ENCODE measurements at regions not wholly inside any gene's neighbourhood (a gene's known extent, or its start where the extent isn't known, plus 50 kb on each side); places are given as distances from the start of the nearest gene placed in this dataset.

DNA sequence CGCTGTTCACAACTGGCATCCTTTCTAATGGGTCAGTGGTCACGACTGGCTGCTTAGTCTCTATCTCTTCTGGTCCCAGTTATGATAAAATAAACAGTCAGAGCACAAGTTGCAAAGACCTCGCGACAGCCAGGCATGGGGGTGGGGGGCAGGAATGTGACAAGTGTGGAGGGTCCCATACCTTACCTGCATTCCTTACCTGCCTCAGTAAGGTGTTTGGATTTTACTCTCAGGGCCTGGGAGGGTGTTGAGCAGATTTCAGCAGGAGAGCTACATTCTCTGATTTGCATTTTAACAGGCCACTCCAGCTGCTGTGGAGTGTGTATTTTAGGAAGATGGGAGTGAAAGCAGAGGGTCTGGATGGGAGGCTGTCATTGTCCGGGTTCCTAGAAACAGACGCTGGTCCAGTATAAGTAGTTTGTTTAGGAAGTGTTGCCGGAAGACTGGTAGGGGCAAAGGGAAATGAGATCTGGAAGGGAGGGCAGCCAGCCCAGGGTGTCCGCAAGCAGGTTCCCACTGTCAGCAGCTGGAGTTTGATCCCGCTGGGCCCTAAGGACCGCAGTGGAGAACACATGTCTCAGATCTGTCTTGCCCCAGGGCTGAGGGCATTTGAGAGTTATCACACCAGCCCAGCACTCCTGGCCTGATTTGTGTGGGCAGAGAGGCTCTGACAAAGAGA is 920.0 kb downstream of the UQCRFS1 start:
- DNase-seq (ENCODE audit: low read depth) = no peak
- no peak overlapping the region for H3K4me3 ChIP-seq (ENCODE audit: low read depth, low read length)
- TF ChIP-seq, protein P1, sequence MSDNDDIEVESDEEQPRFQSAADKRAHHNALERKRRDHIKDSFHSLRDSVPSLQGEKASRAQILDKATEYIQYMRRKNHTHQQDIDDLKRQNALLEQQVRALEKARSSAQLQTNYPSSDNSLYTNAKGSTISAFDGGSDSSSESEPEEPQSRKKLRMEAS (IDR thresholded peaks at IDR 0.05; ENCODE audit: low read depth, low read length) = no peak

DNA sequence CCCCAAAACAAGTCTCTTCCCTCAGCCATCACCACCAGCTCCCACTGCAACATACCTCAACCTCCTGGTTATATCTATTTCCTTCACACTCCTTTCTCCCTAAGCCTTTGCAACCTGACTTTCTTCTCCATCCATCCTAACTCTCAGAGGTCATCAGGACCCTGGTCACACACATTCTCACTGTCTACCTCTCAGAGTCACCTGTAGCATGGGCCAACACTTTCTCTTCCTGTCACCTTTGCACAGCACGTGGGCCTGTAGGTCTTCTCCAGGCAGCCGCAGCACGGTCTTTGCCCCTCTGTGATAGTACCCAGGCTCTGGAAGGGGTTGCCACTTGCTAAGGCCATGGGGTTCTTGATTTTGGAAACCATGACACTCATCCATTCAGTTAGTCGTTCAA is 921.1 kb downstream of the UQCRFS1 start:
- DNase-seq (ENCODE audit: low read depth) = no peak
- H3K4me3 ChIP-seq (ENCODE audit: low read depth, low read length) = no peak overlapping the region
- TF ChIP-seq POLR2A (IDR thresholded peaks at IDR 0.05; ENCODE audit: extremely low read depth, insufficient read length) (no peak), MYC (IDR thresholded peaks at IDR 0.05; ENCODE audit: low read depth, low read length) (no peak)
- TF ChIP-seq, protein P1 (IDR thresholded peaks at IDR 0.05; ENCODE audit: low read depth, low read length) = no peak
- TF ChIP-seq, protein P2, sequence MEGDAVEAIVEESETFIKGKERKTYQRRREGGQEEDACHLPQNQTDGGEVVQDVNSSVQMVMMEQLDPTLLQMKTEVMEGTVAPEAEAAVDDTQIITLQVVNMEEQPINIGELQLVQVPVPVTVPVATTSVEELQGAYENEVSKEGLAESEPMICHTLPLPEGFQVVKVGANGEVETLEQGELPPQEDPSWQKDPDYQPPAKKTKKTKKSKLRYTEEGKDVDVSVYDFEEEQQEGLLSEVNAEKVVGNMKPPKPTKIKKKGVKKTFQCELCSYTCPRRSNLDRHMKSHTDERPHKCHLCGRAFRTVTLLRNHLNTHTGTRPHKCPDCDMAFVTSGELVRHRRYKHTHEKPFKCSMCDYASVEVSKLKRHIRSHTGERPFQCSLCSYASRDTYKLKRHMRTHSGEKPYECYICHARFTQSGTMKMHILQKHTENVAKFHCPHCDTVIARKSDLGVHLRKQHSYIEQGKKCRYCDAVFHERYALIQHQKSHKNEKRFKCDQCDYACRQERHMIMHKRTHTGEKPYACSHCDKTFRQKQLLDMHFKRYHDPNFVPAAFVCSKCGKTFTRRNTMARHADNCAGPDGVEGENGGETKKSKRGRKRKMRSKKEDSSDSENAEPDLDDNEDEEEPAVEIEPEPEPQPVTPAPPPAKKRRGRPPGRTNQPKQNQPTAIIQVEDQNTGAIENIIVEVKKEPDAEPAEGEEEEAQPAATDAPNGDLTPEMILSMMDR (IDR thresholded peaks at IDR 0.05; ENCODE audit: low read depth, low read length) = no peak

DNA sequence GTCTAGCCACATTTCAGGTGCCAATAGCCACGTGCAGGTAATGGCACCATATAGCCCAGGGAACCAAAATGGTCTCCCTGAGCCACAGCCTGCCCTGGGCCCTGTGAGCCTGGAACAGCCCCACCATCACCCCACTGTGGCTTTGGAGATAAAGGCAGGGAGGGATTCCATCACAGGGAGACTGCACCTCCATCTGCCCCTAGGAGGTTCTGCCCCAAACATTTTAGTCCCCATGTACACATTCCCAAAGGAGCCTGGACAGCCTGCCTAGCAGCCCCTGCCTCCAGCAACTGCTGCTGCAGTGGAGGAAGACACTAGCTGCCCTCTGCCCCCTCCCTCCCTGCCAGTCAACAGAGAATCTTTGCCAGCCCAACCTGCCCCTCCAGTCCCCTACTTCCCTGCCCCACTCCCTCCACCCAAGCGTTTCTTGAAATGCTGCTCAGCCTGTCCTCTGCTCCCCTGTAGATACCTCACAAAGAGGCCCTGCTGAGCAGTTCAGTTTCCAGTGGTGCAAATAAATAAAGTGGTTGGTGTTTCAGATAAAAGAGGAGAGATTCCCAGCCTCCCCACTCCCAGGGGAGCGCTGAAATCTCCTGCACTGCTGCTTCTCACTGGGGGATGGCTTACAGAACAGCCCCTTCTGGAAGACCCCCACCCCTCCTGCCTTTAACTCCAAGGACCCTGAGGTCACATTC is 921.8 kb downstream of the UQCRFS1 start:
- no peak for DNase-seq (ENCODE audit: low read depth)

DNA sequence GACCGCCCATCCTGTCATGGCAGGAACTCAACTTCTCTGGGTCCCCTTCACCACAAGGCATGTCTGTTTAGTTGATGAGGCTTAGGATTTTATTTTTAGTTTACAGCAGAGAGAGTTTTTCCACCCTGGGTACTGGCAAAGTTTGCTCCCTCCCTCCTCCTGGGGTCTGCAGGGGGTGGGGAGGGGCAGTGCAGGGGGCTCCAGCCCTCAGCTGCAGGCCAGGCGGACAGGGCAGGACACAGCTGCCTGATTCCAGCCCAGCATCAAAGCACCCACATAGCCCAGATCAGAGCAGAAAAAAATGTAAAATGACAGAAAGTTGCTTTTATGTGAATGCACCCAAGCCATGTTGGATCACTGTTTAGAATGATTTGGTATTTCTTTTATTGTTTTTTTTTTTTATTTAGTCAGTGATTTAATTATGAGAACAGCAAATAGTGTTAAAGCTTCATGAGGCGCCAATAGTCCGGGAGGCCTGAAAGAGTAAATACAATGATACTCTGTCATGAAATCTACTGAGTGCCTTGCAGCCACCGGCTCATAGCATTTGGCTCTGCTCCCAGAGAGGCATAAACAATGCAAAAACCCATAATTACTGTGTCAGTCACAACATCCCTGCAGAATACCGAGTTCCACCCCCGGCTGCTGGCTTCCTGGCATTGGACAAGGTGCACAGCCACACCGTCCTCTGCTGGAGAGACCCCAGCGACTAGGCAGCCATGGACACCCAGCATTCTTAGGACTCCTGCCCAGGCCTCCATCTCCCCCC is 923.5 kb downstream of the UQCRFS1 start:
- no peak for TF ChIP-seq MYC (IDR thresholded peaks at IDR 0.05; ENCODE audit: low read depth, low read length)
- no peak for TF ChIP-seq POLR2A (IDR thresholded peaks at IDR 0.05; ENCODE audit: extremely low read depth, insufficient read length)
- TF ChIP-seq, protein P1 (IDR thresholded peaks at IDR 0.05; ENCODE audit: low read depth, low read length) = no peak
- TF ChIP-seq, protein P2 (IDR thresholded peaks at IDR 0.05; ENCODE audit: low read depth, low read length) = no peak
- H3K4me3 ChIP-seq (ENCODE audit: low read depth, low read length) = no peak overlapping the region
- DNase-seq (ENCODE audit: low read depth) = no peak

More for the DNA sequence above, 921.8 kb downstream of the UQCRFS1 start:
- TF ChIP-seq MYC (IDR thresholded peaks at IDR 0.05; ENCODE audit: low read depth, low read length) = no peak
- TF ChIP-seq, protein P1 (IDR thresholded peaks at IDR 0.05; ENCODE audit: low read depth, low read length) = no peak
- TF ChIP-seq, protein P2 (IDR thresholded peaks at IDR 0.05; ENCODE audit: low read depth, low read length) = no peak
- no peak for TF ChIP-seq POLR2A (IDR thresholded peaks at IDR 0.05; ENCODE audit: extremely low read depth, insufficient read length)
- H3K4me3 ChIP-seq (ENCODE audit: low read depth, low read length) = no peak overlapping the region

DNA sequence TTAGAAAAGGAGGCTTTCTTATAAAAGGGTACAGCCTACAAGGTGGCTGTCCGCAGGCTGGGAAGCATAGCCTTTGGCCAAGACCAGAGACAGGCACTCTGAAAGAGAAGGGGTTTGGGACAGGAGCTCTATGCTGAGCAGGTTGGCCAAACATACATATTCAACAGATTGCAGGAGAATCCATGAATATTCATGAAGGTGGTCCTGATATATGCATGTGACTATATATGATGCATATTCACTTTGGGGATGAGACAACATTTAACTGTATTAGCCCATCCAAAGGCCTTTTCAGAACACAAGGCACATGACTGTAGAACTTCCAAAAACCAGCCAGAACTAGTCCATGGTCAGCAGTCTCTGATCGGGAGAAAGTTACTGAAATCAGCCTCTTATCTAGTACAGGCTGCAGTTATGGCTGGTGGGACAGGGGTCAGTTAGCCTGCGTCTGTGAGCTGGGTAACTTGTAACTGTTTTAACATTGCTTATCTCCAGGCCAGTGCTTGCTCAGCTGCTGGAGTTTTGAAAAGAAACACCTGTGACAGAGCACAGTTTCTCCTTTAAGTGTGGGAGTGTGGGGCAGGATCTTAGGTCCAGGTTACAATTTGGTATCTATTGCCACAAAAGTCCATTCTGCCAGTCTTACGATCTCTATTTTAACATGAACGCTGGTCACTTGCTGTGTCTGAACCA is 924.2 kb downstream of the UQCRFS1 start:
- H3K4me3 ChIP-seq (ENCODE audit: low read depth, low read length) = no peak overlapping the region
- TF ChIP-seq POLR2A (IDR thresholded peaks at IDR 0.05; ENCODE audit: extremely low read depth, insufficient read length) = no peak
- TF ChIP-seq MYC (IDR thresholded peaks at IDR 0.05; ENCODE audit: low read depth, low read length) = no peak
- TF ChIP-seq, protein P1 (IDR thresholded peaks at IDR 0.05; ENCODE audit: low read depth, low read length) = no peak
- DNase-seq (ENCODE audit: low read depth) = no peak

DNA sequence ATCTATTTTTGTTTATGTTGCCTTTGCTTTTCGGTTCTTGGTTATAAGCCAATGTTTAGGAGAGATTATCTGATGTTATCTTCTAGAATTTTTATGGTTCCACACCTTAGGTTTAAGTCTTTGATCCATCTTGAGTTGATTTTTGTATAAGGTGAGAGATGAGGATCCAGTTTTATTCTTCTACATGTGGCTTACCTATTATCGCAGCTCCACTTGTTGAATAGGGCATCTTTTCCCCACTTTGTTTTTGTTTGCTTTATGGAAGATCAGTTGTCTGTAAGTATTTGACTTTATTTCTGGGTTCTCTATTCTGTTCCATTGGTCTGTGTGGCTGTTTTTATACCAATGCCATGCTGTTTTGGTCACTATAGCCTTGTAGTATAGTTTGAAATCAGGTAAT is 927.0 kb downstream of the UQCRFS1 start:
- no peak for TF ChIP-seq POLR2A (IDR thresholded peaks at IDR 0.05; ENCODE audit: extremely low read depth, insufficient read length)
- TF ChIP-seq, protein P2 (IDR thresholded peaks at IDR 0.05; ENCODE audit: low read depth, low read length) = no peak
- TF ChIP-seq, protein P1 (IDR thresholded peaks at IDR 0.05; ENCODE audit: low read depth, low read length) = no peak
- TF ChIP-seq MYC (IDR thresholded peaks at IDR 0.05; ENCODE audit: low read depth, low read length) = no peak
- H3K4me3 ChIP-seq (ENCODE audit: low read depth, low read length) = no peak overlapping the region
- no peak for DNase-seq (ENCODE audit: low read depth)
